Stimulated activated CD8-positive, alpha-beta memory T cell treated with anti-CD3 and anti-CD28 coated beads, Interleukin-15, amount 100 ng/mL, for 4 hours (primary cell): ENCODE measurements at regions not wholly inside any gene's neighbourhood (a gene's known extent, or its start where the extent isn't known, plus 50 kb on each side); places are given as distances from the start of the nearest gene placed in this dataset.
"Not testable (repeated sequence)": the region's sequence is repeated elsewhere in the genome, so short reads cannot be mapped to it uniquely, and the experiment has no call there.

Source experiments
- DNase-seq, 2 donors: peaks; one replicate each; pipeline ENCODE4 v3.0.0-alpha.2; 2020; ENCODE audit warnings: low read depth in 2 of 2

DNA sequence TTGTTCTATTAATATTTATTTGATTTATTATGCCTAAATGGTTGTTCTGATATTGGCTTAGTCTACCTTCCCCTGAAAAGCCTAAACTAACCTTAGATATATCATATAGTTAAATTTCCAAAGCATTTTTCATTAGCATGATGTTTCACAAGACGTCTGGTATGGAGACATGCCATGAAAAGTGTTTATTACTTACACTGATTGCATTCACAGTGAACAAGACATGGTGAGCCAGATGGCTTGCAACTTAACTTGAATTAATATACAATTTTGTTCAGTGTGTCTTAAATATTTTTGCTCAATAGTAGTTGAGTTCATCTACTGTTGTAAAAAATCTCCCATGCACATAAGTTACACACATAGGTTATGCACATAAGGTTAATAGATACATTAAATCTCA lies 758.4 kb downstream of the NSUN3 start:
- DNase-seq = no peak

GRCh38 chr3:94822298-94822697 lies 759.4 kb downstream of the NSUN3 start:
- DNase-seq = no peak

DNA sequence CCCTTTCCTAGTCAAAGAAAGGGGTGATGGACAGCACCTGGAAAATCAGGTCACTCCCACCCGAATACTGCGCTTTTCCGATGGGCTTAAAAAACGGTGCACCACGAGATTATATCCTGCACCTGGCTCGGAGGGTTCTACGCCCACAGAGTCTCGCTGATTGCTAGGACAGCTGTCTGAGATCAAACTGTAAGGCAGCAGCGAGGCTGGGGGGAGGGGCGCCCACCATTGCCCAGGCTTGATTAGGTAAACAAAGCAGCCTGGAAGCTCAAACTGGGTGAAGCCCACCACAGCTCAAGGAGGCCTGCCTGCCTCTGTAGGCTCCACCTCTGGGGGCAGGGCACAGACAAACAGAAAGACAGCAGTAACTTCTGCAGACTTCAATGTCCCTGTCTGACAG lies 783.4 kb downstream of the NSUN3 start:
- not testable (repeated sequence) for DNase-seq

GRCh38 chr3:94862703-94863102 lies 799.8 kb downstream of the NSUN3 start:
- no peak for DNase-seq

DNA sequence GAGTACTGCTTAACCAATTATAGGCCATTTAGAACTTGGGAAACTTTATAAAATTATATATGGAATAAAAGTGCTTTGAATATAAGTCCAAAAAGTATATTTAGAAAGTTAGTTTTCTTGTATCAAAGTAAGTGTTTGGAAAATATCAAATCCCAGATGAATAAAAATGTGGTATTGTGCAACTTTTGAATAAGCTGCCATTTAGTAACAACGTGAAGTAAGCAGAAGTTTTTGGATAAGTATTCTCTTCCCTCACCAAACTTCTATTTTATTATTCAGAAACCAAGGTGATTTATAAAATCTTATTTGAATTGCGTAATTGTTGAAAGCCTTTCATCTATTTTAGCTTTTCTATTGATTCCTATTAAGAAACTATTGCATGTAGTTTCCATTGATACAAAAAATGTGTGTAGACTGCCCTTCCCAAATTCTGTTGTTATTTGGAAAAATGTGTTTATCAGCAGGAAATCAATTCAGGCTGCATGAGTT lies 806.2 kb downstream of the NSUN3 start:
- no peak for DNase-seq

GRCh38 chr3:94873751-94874150 lies 810.9 kb downstream of the NSUN3 start:
- DNase-seq = no peak

- no peak for DNase-seq
Observed at GRCh38 chr3:94875149-94875548, 812.3 kb downstream of the NSUN3 start.

- no peak for DNase-seq
Observed at GRCh38 chr3:94887065-94887464, 824.2 kb downstream of the NSUN3 start.

- DNase-seq = no peak
Observed at GRCh38 chr3:94896994-94897393, 834.1 kb downstream of the NSUN3 start.

GRCh38 chr3:94904156-94904674 lies 841.4 kb downstream of the NSUN3 start:
- DNase-seq = no peak

GRCh38 chr3:94909726-94910125 lies 846.9 kb downstream of the NSUN3 start:
- DNase-seq = no peak

GRCh38 chr3:94912656-94913055 lies 849.8 kb downstream of the NSUN3 start:
- no peak for DNase-seq

GRCh38 chr3:94927175-94927574 lies 864.3 kb downstream of the NSUN3 start:
- no peak for DNase-seq

GRCh38 chr3:94928921-94929320 lies 866.1 kb downstream of the NSUN3 start:
- no peak for DNase-seq

DNA sequence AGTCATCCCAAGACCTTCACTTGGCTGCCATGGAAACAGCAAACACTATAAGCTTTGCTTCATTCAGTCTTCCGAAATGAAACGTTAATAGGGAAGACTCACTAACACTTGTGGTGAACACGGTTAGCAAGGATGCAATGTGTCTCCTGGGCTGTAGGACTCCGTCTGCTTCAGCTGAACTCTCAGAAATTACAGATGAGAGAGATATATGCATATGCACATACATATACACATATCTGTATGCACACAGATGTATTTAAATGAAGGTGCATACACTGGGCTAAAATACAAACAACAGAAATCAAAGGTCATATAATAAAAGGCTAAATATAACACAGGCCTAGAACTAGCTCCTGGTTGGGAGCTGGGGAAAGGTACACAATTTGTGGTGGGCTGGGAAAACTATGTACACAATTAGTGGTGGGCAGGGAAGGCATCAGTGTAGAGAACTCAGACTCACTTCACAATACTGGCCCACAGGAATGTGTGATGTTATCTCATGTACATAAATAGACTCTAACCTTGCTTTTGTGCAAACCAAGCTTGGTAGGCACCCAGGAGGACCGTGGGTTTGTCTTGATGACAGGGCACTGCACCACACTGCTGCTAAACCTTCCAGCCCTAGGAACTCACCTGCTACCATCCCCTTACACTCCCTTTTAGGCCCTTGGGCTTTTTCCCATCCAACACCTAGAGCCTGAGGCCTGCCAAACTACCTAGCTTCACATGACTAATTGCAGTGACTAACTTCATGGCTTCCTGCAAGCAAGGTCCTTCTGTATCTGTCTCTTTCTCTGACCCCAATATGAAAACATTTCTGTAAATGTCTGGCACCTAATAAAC lies 873.1 kb downstream of the NSUN3 start:
- no peak for DNase-seq

DNA sequence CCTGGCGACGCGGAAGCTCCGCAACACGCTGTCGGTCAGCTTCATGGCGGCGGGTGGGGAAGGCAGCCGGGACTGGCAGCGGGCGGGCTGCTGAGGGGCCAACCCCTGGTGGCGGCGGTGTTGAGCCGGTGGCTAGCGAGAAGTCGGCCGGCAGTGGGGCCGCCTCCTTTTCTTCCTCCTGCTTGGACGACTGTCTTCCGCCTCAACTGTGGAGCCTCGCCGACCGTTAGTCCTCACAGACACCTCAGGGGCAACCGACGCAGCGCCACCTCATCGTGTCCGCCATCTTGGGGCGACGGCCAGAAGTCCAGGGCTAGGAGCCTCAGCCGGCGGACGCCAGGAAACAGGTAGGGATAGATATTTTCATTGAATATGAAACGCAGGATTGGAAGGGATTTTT lies 875.1 kb downstream of the NSUN3 start:
- DNase-seq = no peak

GRCh38 chr3:94946683-94947082 lies 883.8 kb downstream of the NSUN3 start:
- DNase-seq = no peak

DNA sequence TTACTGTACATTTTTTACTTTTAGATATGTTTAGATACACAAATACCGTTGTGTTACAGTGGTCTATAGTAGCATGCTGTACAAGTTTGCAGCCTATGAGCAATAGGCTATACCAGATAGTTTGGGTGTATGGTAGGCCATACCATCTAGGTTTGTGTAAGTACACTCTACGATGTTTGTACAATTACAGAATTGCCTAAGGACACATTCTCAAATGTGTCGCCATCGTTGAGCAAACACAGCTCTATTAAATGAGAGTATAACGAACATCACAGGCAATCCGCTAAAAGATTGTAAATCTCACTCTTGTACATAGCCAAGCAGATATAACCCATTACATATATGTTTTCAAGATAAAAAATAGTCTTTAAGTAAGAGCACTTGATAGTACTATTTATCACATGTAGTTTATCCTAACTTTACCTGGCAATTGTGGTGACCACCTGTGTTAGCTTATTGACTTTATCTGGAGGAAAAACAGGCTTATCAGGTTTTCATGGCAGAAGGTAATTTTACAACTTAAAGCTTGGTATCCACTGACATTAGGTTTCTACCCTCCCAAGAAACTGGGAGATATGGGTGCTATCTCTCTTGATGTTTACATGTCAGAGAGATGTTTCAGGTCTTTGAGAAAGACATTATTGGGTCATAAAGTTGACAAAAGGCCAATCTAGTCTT lies 898.7 kb downstream of the NSUN3 start:
- DNase-seq = no peak

DNA sequence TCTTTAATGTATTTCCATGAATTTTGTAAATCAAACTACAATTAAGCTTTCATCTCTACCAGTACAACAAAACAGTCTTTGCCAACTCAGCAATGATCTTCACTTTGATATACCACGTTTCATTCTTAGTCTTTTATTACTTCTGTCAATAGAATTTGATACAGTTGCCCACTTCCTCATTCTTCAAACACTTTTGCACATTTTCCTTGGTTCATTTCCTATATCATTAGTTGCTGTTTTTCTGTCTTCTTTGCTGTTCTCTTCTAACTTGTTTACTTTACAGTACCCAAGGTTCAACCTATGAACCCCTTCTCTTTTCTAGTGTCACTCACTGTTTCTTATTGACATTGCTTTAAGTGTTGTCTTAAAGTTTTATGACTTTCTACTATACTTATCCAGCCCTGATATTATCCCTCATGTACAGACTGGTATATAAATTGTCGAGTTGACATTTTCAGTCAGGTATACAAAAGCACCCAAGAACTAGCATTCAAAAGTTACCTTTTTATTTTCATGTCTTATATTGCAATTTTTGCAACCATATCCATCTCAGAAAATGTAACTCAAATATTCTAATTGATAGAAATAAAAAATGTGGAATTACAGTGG lies 903.1 kb downstream of the NSUN3 start:
- no peak for DNase-seq

DNA sequence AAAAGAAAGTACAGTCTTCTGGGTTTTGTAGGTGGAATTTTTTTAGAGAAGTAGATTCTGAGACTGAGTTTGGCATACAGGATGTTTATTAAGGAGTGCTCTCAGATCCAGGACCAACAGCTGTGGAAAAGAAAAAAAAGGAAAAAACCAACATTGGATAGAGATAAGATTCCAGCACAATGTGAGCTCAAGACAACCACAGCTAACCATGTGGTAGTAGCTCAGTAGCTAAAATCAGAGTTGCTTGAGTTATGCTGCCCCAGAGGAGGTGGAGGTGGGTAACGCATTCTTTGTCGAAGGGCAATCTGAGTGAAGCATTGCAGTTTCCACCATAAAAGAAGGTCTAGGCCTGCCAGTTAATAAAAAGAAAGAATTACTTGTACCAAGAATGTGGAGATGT lies 904.3 kb downstream of the NSUN3 start:
- no peak for DNase-seq

DNA sequence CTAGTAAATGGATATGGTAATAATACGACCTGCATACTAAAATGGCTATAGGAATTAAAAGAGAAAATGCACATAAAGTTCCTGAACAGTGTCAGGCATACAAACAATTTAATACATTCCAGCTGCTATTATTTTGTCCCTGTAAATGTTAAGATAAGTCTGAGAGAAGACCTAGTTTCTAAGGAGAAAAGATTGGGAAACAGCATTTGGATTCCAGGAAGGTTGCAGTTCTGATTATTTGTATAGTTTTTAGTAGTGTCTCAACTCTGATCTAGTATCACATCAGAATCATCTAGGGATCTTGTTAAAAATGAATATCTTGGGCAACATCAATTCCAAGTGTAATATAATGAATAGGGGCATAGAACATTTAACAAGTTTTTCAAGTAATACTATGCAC lies 905.7 kb downstream of the NSUN3 start:
- no peak for DNase-seq

DNA sequence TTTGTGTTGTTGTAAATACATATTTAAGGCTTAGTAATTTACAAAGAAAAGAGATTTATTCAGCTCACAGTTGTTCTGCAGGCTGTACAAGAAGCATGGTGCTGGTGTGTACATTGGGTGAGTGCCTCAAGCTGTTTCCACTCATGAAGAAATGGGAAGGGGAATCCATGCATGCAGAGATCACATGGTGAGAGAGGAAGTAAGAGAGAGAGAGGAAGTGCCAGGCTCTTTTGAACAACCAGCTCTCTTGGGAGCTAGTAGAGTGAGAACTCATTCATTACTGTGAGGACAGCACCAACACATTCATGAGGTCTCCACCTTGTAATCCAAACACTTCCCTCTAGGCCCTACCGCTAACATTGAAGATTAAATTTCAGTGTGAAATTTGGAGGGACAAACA lies 909.2 kb downstream of the NSUN3 start:
- no peak for DNase-seq

- no peak for DNase-seq
Observed at GRCh38 chr3:94978084-94978483, 915.2 kb downstream of the NSUN3 start.
